Endothelial cell (in vitro differentiated cells): ENCODE measurements at regions not wholly inside any gene's neighbourhood (a gene's known extent, or its start where the extent isn't known, plus 50 kb on each side); places are given as distances from the start of the nearest gene placed in this dataset.

Experiments used
- DNase-seq: peaks from one replicate; pipeline ENCODE4 v3.0.0; 2021; ENCODE audit warnings: low spot score
- H3K27ac Mint-ChIP-seq: one replicate; pipeline ENCODE4 v1.8.0; 2021; ENCODE audit warnings: mixed read lengths, inconsistent platforms; ENCODE audit not compliant: unreplicated experiment
- H3K27me3 Mint-ChIP-seq: one replicate; pipeline ENCODE4 v1.8.0; 2021; ENCODE audit warnings: mild to moderate bottlenecking, moderate library complexity, mixed read lengths, inconsistent platforms; ENCODE audit not compliant: unreplicated experiment
- H3K36me3 Mint-ChIP-seq: one replicate; pipeline ENCODE4 v1.8.0; 2021; ENCODE audit warnings: mild to moderate bottlenecking, low read depth, mixed read lengths, inconsistent platforms; ENCODE audit not compliant: unreplicated experiment
- H3K4me1 Mint-ChIP-seq: one replicate; pipeline ENCODE4 v1.8.0; 2021; ENCODE audit warnings: mild to moderate bottlenecking, mixed read lengths, inconsistent platforms; ENCODE audit not compliant: unreplicated experiment
- H3K4me3 Mint-ChIP-seq: one replicate; pipeline ENCODE4 v1.8.0; 2021; ENCODE audit warnings: mild to moderate bottlenecking, mixed read lengths, inconsistent platforms; ENCODE audit not compliant: unreplicated experiment
- H3K9me3 Mint-ChIP-seq: one replicate; pipeline ENCODE4 v1.8.0; 2021; ENCODE audit warnings: mixed read lengths, inconsistent platforms; ENCODE audit not compliant: unreplicated experiment
- TF ChIP-seq, protein P1 (sequence below): fragments of 200-600 bp; sonication (generic); IDR thresholded peaks from one replicate; pipeline ENCODE4 v1.5.0; 2021; ENCODE audit warnings: antibody characterized with exemption; ENCODE audit not compliant: unreplicated experiment

DNA sequence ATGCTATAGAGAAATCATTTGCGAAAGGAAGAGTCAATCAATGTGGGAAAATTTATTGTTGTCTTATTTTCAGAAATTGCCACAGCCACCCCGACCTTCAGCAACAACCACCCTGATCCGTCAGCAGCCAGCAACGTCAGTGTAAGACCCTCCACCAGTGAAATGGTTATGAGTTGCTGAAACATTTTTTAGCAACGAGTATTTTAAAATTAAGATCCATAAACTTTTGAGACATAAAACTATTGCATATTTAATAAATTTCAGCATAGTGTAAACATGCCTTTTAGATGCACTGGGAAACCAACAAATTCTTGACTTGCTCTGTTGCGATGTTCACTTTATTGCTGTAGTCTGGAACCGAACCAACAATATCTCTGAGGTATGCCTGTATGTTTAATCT lies 887.9 kb downstream of the DCDC2C start:
- no peak overlapping the region for H3K27ac Mint-ChIP-seq
- H3K9me3 Mint-ChIP-seq, result peaks cover 7% of the 10 kb centered on the region
- no peaks in the 10 kb centered on the region for H3K4me1 Mint-ChIP-seq
- no peaks in the 10 kb centered on the region for H3K36me3 Mint-ChIP-seq
- no peaks in the 10 kb centered on the region for H3K27me3 Mint-ChIP-seq
- no peak for DNase-seq
- no peak overlapping the region for H3K4me3 Mint-ChIP-seq
- TF ChIP-seq, protein P1, sequence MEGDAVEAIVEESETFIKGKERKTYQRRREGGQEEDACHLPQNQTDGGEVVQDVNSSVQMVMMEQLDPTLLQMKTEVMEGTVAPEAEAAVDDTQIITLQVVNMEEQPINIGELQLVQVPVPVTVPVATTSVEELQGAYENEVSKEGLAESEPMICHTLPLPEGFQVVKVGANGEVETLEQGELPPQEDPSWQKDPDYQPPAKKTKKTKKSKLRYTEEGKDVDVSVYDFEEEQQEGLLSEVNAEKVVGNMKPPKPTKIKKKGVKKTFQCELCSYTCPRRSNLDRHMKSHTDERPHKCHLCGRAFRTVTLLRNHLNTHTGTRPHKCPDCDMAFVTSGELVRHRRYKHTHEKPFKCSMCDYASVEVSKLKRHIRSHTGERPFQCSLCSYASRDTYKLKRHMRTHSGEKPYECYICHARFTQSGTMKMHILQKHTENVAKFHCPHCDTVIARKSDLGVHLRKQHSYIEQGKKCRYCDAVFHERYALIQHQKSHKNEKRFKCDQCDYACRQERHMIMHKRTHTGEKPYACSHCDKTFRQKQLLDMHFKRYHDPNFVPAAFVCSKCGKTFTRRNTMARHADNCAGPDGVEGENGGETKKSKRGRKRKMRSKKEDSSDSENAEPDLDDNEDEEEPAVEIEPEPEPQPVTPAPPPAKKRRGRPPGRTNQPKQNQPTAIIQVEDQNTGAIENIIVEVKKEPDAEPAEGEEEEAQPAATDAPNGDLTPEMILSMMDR, result no peak

- H3K27ac Mint-ChIP-seq, result no peak overlapping the region
- no peaks in the 10 kb centered on the region for H3K9me3 Mint-ChIP-seq
- H3K36me3 Mint-ChIP-seq, result no peaks in the 10 kb centered on the region
- no peak overlapping the region for H3K4me3 Mint-ChIP-seq
- no peaks in the 10 kb centered on the region for H3K4me1 Mint-ChIP-seq
- DNase-seq, result no peak
- TF ChIP-seq, protein P1, result no peak
- H3K27me3 Mint-ChIP-seq, result no peaks in the 10 kb centered on the region
Observed at GRCh38 chr2:4597400-4597799, 894.0 kb downstream of the DCDC2C start.

DNA sequence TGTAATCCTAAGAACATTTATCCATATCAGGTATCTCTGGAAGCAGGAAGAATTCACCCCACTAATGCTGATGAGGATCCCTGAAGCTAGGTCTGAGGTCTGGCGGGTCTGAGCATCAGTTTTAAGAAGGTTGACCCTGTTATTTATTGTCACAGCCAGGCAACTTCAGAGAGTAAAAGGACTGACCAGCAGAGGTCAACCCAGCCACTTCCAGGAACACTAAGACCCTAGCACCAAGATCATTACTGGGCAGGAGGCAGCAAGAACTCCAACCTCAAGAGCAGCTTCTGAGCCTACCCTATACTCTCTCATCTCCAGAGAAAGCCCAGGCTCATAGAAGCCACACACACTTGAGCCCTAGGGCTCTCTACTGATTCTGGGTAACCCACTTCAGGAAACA lies 901.4 kb downstream of the DCDC2C start:
- H3K27me3 Mint-ChIP-seq, result no peaks in the 10 kb centered on the region
- no peak overlapping the region for H3K27ac Mint-ChIP-seq
- TF ChIP-seq, protein P1, result no peak
- DNase-seq, result no peak
- H3K36me3 Mint-ChIP-seq, result no peaks in the 10 kb centered on the region
- H3K4me3 Mint-ChIP-seq, result no peak overlapping the region
- no peaks in the 10 kb centered on the region for H3K4me1 Mint-ChIP-seq
- H3K9me3 Mint-ChIP-seq, result no peaks in the 10 kb centered on the region

DNA sequence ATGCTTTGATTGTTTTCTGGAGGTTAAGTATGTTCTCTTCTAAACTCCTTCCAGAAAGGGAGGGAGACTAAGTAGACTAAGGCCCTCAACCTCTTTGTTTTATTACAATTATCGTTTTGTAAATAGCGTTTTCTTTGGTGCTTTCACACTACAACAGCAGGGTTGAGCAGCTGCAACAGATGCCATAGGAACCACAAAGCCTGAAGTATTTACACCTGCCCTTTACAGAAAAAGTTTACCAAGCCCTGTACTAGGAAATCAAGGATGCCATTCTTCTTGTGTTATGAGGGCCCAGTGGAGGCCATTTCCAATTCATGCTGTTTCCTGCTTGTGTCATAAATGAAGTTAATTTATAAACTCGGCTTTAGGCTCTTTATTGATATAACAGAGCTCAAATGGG lies 914.8 kb downstream of the DCDC2C start:
- DNase-seq, result no peak
- Mint-ChIP-seq H3K27ac (no peak overlapping the region), H3K36me3 (no peaks in the 10 kb centered on the region), H3K27me3 (peaks cover 2% of the 10 kb centered on the region), H3K4me3 (no peak overlapping the region), H3K9me3 (peaks cover 17% of the 10 kb centered on the region), H3K4me1 (no peaks in the 10 kb centered on the region)
- TF ChIP-seq, protein P1, result no peak

DNA sequence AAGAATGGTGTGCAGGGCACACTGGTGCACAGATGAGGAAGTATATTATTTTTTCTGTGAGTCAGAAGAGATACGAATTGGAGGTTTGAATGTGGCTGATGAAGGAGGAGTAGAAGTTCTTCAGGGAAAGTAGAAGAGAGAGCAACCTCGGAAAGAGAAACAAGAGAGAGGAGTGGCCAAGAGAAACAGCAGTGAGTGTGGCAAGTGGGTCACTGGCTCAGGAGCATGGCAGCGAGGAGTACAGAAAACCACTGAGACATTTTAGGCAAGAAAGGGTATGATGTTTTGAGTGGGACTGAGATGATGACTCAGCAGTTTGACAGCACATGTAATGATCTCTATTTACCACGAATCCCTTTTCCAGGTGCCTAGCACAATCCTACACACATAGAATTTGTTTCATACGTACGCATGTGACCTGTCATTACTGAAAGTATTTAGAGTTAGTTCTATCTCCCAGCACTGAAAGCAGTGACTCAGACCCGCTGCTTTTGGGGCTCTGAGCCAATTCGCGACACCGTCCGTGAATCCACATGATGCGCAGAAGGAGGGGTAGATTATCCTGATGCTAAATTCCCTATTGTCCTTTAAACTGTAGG lies 915.4 kb downstream of the DCDC2C start:
- peaks cover 15% of the 10 kb centered on the region for H3K9me3 Mint-ChIP-seq
- H3K27me3 Mint-ChIP-seq, result peaks cover 2% of the 10 kb centered on the region
- H3K4me1 Mint-ChIP-seq, result no peaks in the 10 kb centered on the region
- no peak overlapping the region for H3K4me3 Mint-ChIP-seq
- TF ChIP-seq, protein P1, result no peak
- no peak overlapping the region for H3K27ac Mint-ChIP-seq
- no peak for DNase-seq
- no peaks in the 10 kb centered on the region for H3K36me3 Mint-ChIP-seq
